AG10803 (cell line): ENCODE measurements at regions not wholly inside any gene's neighbourhood (a gene's known extent, or its start where the extent isn't known, plus 50 kb on each side); places are given as distances from the start of the nearest gene placed in this dataset.

Experiments used
- DNase-seq: peaks from one replicate; pipeline ENCODE4 v3.0.0; 2010; ENCODE audit warnings: low read depth
- H3K4me3 ChIP-seq: 2 replicates; pipeline ENCODE4 v1.5.1; 2011; ENCODE audit warnings: mild to moderate bottlenecking, low read length, control low read depth
- TF ChIP-seq, protein P1 (sequence below): conservative IDR thresholded peaks from 2 replicates; pipeline ENCODE4 v1.5.1; 2011; ENCODE audit warnings: mild to moderate bottlenecking, low read length, control low read depth, inconsistent platforms

DNA sequence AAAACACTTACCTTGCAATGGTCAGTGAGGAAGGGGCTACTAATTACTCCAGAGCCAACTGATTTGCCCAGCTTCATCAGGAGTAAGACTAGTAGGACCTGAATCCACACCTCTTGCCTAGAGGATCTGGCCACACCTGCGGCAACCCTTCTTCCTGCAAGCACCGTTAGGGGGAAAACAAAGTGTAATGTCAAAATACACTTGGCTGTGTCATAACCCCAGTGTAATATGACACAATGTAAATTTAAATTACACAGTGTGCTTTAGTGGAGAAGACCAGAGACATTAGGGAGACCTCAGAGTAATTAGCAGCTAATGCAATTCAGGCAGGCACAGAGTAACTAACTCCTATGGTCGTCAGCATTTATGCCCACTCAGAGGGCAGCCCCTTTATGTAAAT is 308.5 kb upstream of the ARRDC4 start:
- TF ChIP-seq, protein P1, sequence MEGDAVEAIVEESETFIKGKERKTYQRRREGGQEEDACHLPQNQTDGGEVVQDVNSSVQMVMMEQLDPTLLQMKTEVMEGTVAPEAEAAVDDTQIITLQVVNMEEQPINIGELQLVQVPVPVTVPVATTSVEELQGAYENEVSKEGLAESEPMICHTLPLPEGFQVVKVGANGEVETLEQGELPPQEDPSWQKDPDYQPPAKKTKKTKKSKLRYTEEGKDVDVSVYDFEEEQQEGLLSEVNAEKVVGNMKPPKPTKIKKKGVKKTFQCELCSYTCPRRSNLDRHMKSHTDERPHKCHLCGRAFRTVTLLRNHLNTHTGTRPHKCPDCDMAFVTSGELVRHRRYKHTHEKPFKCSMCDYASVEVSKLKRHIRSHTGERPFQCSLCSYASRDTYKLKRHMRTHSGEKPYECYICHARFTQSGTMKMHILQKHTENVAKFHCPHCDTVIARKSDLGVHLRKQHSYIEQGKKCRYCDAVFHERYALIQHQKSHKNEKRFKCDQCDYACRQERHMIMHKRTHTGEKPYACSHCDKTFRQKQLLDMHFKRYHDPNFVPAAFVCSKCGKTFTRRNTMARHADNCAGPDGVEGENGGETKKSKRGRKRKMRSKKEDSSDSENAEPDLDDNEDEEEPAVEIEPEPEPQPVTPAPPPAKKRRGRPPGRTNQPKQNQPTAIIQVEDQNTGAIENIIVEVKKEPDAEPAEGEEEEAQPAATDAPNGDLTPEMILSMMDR = no peak
- H3K4me3 ChIP-seq = no peak overlapping the region
- no peak for DNase-seq

DNA sequence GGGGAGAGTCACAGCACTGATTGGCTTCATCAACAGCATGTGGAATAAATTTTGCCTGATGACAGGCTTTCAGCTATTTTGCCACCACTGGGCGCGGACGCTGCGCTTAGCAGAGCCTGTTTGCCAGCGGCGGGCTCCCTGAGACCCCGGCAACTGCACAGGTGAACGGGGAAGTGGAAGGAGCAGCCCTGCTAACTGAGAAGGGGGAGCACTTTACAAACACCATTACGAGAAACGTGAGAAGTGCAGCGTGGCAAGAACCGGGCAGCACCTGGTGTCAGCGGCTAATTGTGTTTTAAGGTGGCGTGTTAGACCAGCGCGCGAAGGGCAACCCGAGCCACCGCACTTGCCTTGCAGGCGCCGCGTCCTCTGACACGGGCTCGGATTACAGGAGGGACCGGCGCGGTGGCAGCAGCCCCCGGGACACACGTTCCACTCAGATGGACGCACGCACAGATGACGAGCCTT is 307.8 kb upstream of the ARRDC4 start:
- TF ChIP-seq, protein P1 = no peak
- DNase-seq = no peak
- H3K4me3 ChIP-seq = no peak overlapping the region

DNA sequence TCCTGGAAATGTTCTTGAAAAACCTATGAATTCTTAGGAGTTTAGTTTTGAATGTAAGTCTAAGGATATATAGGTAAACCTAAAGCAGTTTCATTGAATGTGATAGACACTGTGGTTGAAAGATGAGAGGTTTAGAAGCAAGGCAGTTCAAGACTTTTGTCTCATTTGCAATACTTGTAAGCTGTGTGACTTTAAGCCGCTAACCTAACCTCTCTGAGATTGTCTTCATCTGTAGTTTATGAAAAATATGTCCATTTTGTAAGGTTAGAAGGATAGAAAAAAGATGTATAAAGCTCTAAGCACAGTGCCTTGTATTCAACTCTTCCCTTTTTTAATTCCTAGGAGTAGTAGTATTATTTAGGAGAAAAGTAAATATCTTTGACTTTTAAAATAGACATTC is 306.6 kb upstream of the ARRDC4 start:
- TF ChIP-seq, protein P1 = no peak
- no peak for DNase-seq
- H3K4me3 ChIP-seq = no peak overlapping the region

DNA sequence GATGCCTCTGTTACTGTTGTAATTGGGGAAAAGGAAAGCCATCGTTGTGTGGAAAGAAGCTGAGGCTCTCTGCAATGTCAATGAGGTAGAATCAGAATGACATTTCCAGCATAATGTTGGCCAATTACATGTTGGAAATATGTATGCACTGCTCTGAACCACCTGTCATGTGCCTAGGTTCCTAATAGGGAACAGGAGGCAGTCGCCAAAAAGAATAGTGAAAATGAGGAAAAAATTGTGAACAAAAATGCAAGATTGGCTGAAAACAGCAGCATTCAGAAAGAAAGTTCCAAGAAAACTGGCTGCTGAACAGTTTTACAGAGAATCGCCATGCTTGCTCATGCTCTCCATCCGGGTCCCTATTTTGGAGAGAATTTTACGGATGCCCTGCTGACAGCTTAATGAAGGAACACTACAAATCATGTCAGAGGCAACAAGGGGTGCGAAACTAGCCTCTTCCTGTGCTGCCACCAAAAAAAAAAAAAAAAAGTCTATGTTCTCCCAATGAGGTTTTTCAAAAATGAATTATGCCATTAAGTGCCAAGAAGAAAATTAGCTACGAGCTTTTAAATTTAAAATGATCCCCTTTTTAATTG is 305.9 kb upstream of the ARRDC4 start:
- TF ChIP-seq, protein P1 = no peak
- H3K4me3 ChIP-seq = no peak overlapping the region
- no peak for DNase-seq

DNA sequence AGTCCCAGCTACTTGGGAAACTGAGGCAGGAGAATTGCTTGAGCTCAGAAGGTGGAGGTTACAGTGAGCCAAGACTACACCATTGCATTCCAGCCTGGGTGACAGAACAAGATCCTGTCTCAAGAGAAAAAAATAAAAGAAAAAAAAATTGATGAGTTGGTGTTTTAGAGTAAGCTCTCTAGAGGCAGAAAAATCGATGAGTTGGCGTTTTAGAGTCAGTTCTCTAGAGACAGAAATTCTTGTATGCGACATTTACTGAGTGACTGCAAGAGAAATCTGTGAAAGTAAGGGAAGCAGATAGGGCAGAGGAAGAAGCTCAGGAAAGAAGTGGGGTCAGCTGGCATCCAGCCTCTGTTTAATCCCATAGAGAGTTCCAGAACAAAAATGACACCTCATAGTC is 298.7 kb upstream of the ARRDC4 start:
- TF ChIP-seq, protein P1 = no peak
- H3K4me3 ChIP-seq = no peak overlapping the region
- DNase-seq = no peak

DNA sequence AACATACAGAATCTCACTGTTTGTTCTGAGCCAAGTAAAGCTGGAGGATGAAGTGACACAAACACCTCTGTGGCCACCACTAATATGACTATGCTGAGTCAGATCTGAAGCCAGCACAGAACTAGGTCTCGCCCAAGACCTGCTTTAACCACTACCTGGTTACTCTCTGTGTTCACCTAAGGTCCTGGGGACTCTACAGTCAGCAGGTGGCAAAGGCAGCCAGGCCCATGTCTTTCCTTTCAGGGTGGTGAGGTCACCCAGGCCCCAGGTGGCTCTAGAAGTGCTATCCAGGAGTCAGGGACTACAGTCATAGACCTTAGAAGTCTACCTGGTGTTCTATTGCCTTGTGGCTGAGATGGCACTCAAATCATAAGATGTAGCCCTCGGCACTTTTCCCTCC is 287.9 kb upstream of the ARRDC4 start:
- H3K4me3 ChIP-seq = no peak overlapping the region
- TF ChIP-seq, protein P1 = no peak
- DNase-seq = no peak

DNA sequence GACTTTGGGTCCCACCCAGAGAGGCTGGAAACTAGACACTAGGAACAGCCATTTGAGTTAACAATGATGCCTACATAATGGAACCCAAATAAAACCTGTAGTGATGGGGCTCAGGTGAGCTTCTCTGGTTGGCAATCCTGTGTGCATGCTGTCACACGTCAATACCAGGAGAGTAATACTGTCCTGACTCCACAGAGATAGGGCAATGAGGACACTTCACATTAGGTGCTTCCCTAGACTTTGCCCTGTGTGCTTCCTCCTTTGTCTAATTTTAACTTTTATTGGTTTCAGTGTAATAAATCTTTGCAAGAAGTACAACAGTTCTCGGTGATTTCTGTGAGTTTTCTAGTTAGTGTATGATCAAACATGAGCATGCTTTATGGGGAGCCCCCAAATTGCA is 281.8 kb upstream of the ARRDC4 start:
- DNase-seq = no peak
- TF ChIP-seq, protein P1 = no peak

More for the DNA sequence above, 281.8 kb upstream of the ARRDC4 start:
- no peak overlapping the region for H3K4me3 ChIP-seq
